Nephron progenitor cell (in vitro differentiated cells): ENCODE measurements at regions not wholly inside any gene's neighbourhood (a gene's known extent, or its start where the extent isn't known, plus 50 kb on each side); places are given as distances from the start of the nearest gene placed in this dataset.

ENCODE experiments used
- DNase-seq: peaks from one replicate; pipeline ENCODE4 v3.0.0; 2021
- H3K27ac Mint-ChIP-seq: 2 replicates; pipeline ENCODE4 v1.8.0; 2021; ENCODE audit warnings: mild to moderate bottlenecking, moderate library complexity, mixed read lengths
- H3K27me3 Mint-ChIP-seq: 2 replicates; pipeline ENCODE4 v1.8.0; 2021; ENCODE audit warnings: mild to moderate bottlenecking, low read depth, mixed read lengths; ENCODE audit not compliant: poor library complexity
- H3K36me3 Mint-ChIP-seq: 2 replicates; pipeline ENCODE4 v1.8.0; 2021; ENCODE audit warnings: low read depth, mixed read lengths
- H3K4me1 Mint-ChIP-seq: 2 replicates; pipeline ENCODE4 v1.8.0; 2021; ENCODE audit warnings: mixed read lengths
- H3K4me3 Mint-ChIP-seq: 2 replicates; pipeline ENCODE4 v1.8.0; 2021; ENCODE audit warnings: mild to moderate bottlenecking, moderate library complexity, mixed read lengths
- H3K9me3 Mint-ChIP-seq: 2 replicates; pipeline ENCODE4 v1.8.0; 2021; ENCODE audit warnings: mild to moderate bottlenecking, moderate library complexity, mixed read lengths
- CTCF ChIP-seq: fragments of 200-600 bp; sonication (generic); IDR thresholded peaks from 2 replicates; pipeline ENCODE4 v1.5.0; 2021; ENCODE audit warnings: antibody characterized with exemption

- no peak for TF ChIP-seq CTCF
- no peak for DNase-seq
- Mint-ChIP-seq H3K4me3 (no peak overlapping the region), H3K36me3 (no peaks in the 10 kb centered on the region), H3K4me1 (peaks cover 17% of the 10 kb centered on the region), H3K27ac (no peak overlapping the region), H3K27me3 (peaks cover 11% of the 10 kb centered on the region), H3K9me3 (peaks cover 6% of the 10 kb centered on the region)
Observed at GRCh38 chr11:113528982-113529381, 53.8 kb upstream of the DRD2 start.

- no peak for DNase-seq
- no peak overlapping the region for H3K4me3 Mint-ChIP-seq
Observed at GRCh38 chr11:113526521-113526920, 51.3 kb upstream of the DRD2 start.

More at GRCh38 chr11:113526521-113526920, 51.3 kb upstream of the DRD2 start:
- Mint-ChIP-seq H3K27me3 (peaks cover 18% of the 10 kb centered on the region), H3K27ac (no peak overlapping the region), H3K36me3 (peaks cover 5% of the 10 kb centered on the region), H3K9me3 (peaks cover 20% of the 10 kb centered on the region), H3K4me1 (peaks cover 8% of the 10 kb centered on the region)
- no peak for TF ChIP-seq CTCF
